GM10266 (cell line): ENCODE measurements at regions not wholly inside any gene's neighbourhood (a gene's known extent, or its start where the extent isn't known, plus 50 kb on each side); places are given as distances from the start of the nearest gene placed in this dataset.

Experiments used
- DNase-seq: peaks from one replicate; pipeline ENCODE4 v3.0.0; 2012; ENCODE audit errors: extremely low spot score
- CTCF ChIP-seq: IDR thresholded peaks from 2 replicates; pipeline ENCODE4 v1.5.1; 2012; ENCODE audit warnings: mild to moderate bottlenecking, low read depth; ENCODE audit not compliant: control insufficient read depth, insufficient read depth; ENCODE audit errors: missing control alignments

- DNase-seq = no peak
- no peak for TF ChIP-seq CTCF
Observed at GRCh38 chr12:40565029-40565633, 127.1 kb upstream of the CNTN1 start.

- DNase-seq = no peak
- no peak for TF ChIP-seq CTCF
Observed at GRCh38 chr12:40566271-40566670, 126.0 kb upstream of the CNTN1 start.

DNA sequence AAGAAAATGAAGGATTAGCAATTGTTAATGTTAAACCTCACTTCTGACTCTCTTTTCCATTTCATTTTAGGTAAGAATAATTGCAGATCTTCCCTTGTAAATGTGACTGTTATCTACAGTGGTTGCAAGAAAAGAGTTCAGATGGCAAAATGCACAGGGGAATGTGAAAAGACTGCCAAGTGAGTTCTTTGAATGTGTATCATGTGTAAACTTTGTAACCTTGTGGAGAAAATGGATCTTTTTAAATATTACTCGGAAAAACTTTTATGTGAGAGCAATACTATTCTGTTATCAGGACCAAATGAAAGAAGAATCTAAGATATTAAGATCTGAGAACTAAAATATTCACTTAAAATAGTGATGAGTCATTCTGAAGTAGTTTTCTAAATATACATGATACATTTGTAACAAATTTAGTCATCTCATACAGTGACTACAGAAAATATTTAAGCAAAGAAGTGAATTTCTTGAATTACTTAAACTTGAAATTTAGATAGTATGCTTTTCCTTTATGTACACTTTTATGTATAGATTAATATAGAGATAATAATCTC is 122.5 kb upstream of the CNTN1 start:
- DNase-seq = no peak
- TF ChIP-seq CTCF = no peak

GRCh38 chr12:40573024-40573423 is 119.2 kb upstream of the CNTN1 start:
- no peak for TF ChIP-seq CTCF
- DNase-seq = no peak

- DNase-seq = no peak
- TF ChIP-seq CTCF = no peak
Observed at GRCh38 chr12:40575987-40576386, 116.3 kb upstream of the CNTN1 start.

- DNase-seq = no peak
- no peak for TF ChIP-seq CTCF
Observed at GRCh38 chr12:40577834-40578233, 114.4 kb upstream of the CNTN1 start.

GRCh38 chr12:40579687-40580086 is 112.6 kb upstream of the CNTN1 start:
- no peak for DNase-seq
- no peak for TF ChIP-seq CTCF
